Heart left ventricle (tissue), 13 donors: ENCODE measurements at regions not wholly inside any gene's neighbourhood (a gene's known extent, or its start where the extent isn't known, plus 50 kb on each side); places are given as distances from the start of the nearest gene placed in this dataset.

ENCODE experiments used
- POLR2A ChIP-seq, 2 donors: fragments of 450-650 bp; IDR thresholded peaks; one replicate each; pipeline ENCODE4 v1.6.1; 2017; ENCODE audit warnings: antibody characterized with exemption in 2 of 2, mild to moderate bottlenecking in 2 of 2, moderate library complexity in 2 of 2
- TF ChIP-seq, protein P1 (sequence below), 12 donors: fragments of 200-600 bp; sonication (generic) in 4 of 12; IDR thresholded peaks; one replicate each; pipeline versions ENCODE4 v1.5.0 to v1.8.0; 2018 to 2022; ENCODE audit warnings: antibody characterized with exemption in 12 of 12, mild to moderate bottlenecking in 5 of 12
- donor health status: ischemic (EF 13 %, LVEDD 7.1; RV severe dilation, severe dysfunction).
- donor health status: DM: no; HTN: yes; CAD: no.
- donor health status: DM: no; HTN: no; CAD: no.
- donor health status: ischemic (EF 25% LVEDD 6.9; RV normal size, moderate dysfunction).
- donor health status: ischemic (EF 25% LVEDD 5.7; RV mildly dilated, moderate dysfunction).
- donor health status: ischemic (EF 35%, LVEDD 5.7; RV mildly dilated, moderate dysfunction).
- donor health status: nonischemic (EF 11% LVEDD 7.7; RV severe dilation, severe dysfunction).
- donor health status: DM: yes; HTN: yes; CAD: no.
- donor health status: PGD.
- donor health status: ischemic (EF 29% LVEDD 5.4; RV normal size, mild dysfunction).
- donor health status: nonischemic (EF 23%, LVEDD 6.1; RV moderate dilation, normal function).

DNA sequence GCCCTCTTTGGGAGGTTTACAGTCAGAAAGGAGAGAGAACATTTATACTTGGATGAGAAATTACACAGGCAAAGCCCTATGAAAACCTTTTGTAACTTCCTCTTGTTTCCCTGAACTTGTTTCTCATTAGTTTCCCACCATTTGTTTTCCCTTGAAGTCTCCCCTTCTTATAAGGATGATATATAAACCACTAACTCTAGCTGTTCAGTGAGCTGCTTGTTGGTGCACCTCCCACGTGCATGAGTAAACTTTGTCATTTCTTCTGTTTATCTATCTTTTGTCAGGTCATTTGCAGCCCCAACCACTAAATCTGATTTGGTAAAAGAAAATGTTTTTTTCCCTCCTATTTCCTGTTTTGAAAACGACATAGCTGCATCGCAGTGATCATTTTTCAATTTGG is 919.9 kb downstream of the SLITRK1 start:
- TF ChIP-seq, protein P1, sequence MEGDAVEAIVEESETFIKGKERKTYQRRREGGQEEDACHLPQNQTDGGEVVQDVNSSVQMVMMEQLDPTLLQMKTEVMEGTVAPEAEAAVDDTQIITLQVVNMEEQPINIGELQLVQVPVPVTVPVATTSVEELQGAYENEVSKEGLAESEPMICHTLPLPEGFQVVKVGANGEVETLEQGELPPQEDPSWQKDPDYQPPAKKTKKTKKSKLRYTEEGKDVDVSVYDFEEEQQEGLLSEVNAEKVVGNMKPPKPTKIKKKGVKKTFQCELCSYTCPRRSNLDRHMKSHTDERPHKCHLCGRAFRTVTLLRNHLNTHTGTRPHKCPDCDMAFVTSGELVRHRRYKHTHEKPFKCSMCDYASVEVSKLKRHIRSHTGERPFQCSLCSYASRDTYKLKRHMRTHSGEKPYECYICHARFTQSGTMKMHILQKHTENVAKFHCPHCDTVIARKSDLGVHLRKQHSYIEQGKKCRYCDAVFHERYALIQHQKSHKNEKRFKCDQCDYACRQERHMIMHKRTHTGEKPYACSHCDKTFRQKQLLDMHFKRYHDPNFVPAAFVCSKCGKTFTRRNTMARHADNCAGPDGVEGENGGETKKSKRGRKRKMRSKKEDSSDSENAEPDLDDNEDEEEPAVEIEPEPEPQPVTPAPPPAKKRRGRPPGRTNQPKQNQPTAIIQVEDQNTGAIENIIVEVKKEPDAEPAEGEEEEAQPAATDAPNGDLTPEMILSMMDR (IDR thresholded peaks at IDR 0.05) = no peak
- TF ChIP-seq POLR2A (IDR thresholded peaks at IDR 0.05) = no peak
